Caco-2 (cell line): ENCODE measurements at regions not wholly inside any gene's neighbourhood (a gene's known extent, or its start where the extent isn't known, plus 50 kb on each side); places are given as distances from the start of the nearest gene placed in this dataset.

Source experiments
- BruUV-seq: library from RNA; stranded (reverse); fragments of 400-500 nt; replicated peaks from 2 replicates; lab custom pipeline; 2021; lab: Mats Ljungman, UMichigan
- CTCF ChIA-PET: fragments of 300-600 bp; sonication (Branson Sonifier 250); formaldehyde crosslinking; loops from one replicate; lab custom pipeline; 2022; ENCODE audit warnings: antibody characterized with exemption; lab: Charles Lee
- POLR2A ChIA-PET: fragments of 300-600 bp; sonication (Branson Sonifier 250); formaldehyde crosslinking; loops from one replicate; lab custom pipeline; 2022; ENCODE audit warnings: antibody characterized with exemption; lab: Charles Lee
- DNase-seq, 2 experiments: peaks; one replicate each; pipeline versions ENCODE4 v3.0.0 to v3.0.0-alpha.2; 2020 to 2022
- H3K27me3 ChIP-seq: replicated peaks from 2 replicates; pipeline ENCODE4 v1.6.0; 2011; ENCODE audit warnings: low read length; ENCODE audit not compliant: control insufficient read depth, insufficient read depth
- H3K36me3 ChIP-seq: 2 replicates; pipeline ENCODE4 v1.5.1; 2011; ENCODE audit warnings: low read length; ENCODE audit not compliant: control insufficient read depth, insufficient read depth
- H3K4me1 ChIP-seq: fragments of 250-450 bp; sonication (Bioruptor Pico); 2 replicates; pipeline ENCODE4 v1.5.1; 2020; ENCODE audit warnings: mild to moderate bottlenecking
- H3K4me3 ChIP-seq: 2 replicates; pipeline ENCODE4 v1.5.1; 2011; ENCODE audit warnings: low read depth, mild to moderate bottlenecking, control low read depth, low read length
- H3K9me3 ChIP-seq: fragments of 250-450 bp; sonication (Bioruptor Pico); 2 replicates; pipeline ENCODE4 v1.5.1; 2020; ENCODE audit warnings: mild to moderate bottlenecking, moderate library complexity
- H3K27ac Mint-ChIP-seq: one replicate; pipeline ENCODE4 v1.8.0; 2022; ENCODE audit warnings: mixed read lengths; ENCODE audit not compliant: unreplicated experiment
- H3K27me3 Mint-ChIP-seq: one replicate; pipeline ENCODE4 v1.8.0; 2022; ENCODE audit warnings: mixed read lengths; ENCODE audit not compliant: insufficient read depth, unreplicated experiment
- H3K36me3 Mint-ChIP-seq: one replicate; pipeline ENCODE4 v1.8.0; 2022; ENCODE audit warnings: mild to moderate bottlenecking, mixed read lengths; ENCODE audit not compliant: insufficient read depth, unreplicated experiment
- H3K4me1 Mint-ChIP-seq: one replicate; pipeline ENCODE4 v1.8.0; 2022; ENCODE audit warnings: low read depth, mixed read lengths; ENCODE audit not compliant: unreplicated experiment
- H3K4me3 Mint-ChIP-seq: one replicate; pipeline ENCODE4 v1.8.0; 2022; ENCODE audit warnings: mild to moderate bottlenecking, moderate library complexity, mixed read lengths; ENCODE audit not compliant: unreplicated experiment
- H3K9me3 Mint-ChIP-seq: one replicate; pipeline ENCODE4 v1.8.0; 2022; ENCODE audit warnings: mixed read lengths; ENCODE audit not compliant: unreplicated experiment
- intact Hi-C: fragments of 100-400 bp; cut with micrococcal nuclease; formaldehyde crosslinking; loops from one replicate; pipeline ENCODE4 v1.10.0; 2022; ENCODE audit not compliant: unreplicated experiment
- TF ChIP-seq, protein P1 (sequence below), 2 experiments: fragments of 200-600 bp in 1 of 2; IDR thresholded peaks; 1 replicate in 1 of 2; 2 replicates in 1 of 2; pipeline versions ENCODE4 v1.5.1 to v1.8.0; 2011 to 2022; ENCODE audit warnings: antibody characterized with exemption in 1 of 2, control low read depth in 1 of 2, inconsistent platforms in 1 of 2, low read depth in 1 of 2, low read length in 1 of 2, mild to moderate bottlenecking in 1 of 2, moderate library complexity in 1 of 2; ENCODE audit not compliant: insufficient read depth in 1 of 2, severe bottlenecking in 1 of 2, unreplicated experiment in 1 of 2

GRCh38 chr1:78298349-78298748 is 192.4 kb upstream of the PTGFR start:
- Histone ChIP-seq H3K9me3 (no peaks in the 10 kb centered on the region), H3K4me3 (no peak overlapping the region), H3K36me3 (no peaks in the 10 kb centered on the region), H3K27me3 (no peaks in the 10 kb centered on the region), H3K4me1 (no peaks in the 10 kb centered on the region)
- no TSS peak for BruUV-seq
- no peak overlapping the region for H3K27ac Mint-ChIP-seq
- ChIA-PET CTCF (no interaction called here), POLR2A (no interaction called here)
- no peaks in the 10 kb centered on the region for H3K4me1 Mint-ChIP-seq
- H3K4me3 Mint-ChIP-seq: no peak overlapping the region
- TF ChIP-seq, protein P1, sequence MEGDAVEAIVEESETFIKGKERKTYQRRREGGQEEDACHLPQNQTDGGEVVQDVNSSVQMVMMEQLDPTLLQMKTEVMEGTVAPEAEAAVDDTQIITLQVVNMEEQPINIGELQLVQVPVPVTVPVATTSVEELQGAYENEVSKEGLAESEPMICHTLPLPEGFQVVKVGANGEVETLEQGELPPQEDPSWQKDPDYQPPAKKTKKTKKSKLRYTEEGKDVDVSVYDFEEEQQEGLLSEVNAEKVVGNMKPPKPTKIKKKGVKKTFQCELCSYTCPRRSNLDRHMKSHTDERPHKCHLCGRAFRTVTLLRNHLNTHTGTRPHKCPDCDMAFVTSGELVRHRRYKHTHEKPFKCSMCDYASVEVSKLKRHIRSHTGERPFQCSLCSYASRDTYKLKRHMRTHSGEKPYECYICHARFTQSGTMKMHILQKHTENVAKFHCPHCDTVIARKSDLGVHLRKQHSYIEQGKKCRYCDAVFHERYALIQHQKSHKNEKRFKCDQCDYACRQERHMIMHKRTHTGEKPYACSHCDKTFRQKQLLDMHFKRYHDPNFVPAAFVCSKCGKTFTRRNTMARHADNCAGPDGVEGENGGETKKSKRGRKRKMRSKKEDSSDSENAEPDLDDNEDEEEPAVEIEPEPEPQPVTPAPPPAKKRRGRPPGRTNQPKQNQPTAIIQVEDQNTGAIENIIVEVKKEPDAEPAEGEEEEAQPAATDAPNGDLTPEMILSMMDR (IDR thresholded peaks at IDR 0.05; ENCODE audit: insufficient read depth in 1 of 2, low read depth in 1 of 2, low read length in 1 of 2, severe bottlenecking in 1 of 2, unreplicated experiment in 1 of 2): no peak
- peaks cover 6% of the 10 kb centered on the region for H3K27me3 Mint-ChIP-seq
- DNase-seq: no peak
- no peaks in the 10 kb centered on the region for H3K9me3 Mint-ChIP-seq
- H3K36me3 Mint-ChIP-seq: no peaks in the 10 kb centered on the region
- intact Hi-C loops: no loop called here

- Mint-ChIP-seq H3K4me3 (no peak overlapping the region), H3K4me1 (no peaks in the 10 kb centered on the region), H3K36me3 (no peaks in the 10 kb centered on the region), H3K27me3 (peaks cover 4% of the 10 kb centered on the region), H3K9me3 (no peaks in the 10 kb centered on the region), H3K27ac (no peak overlapping the region)
- no peaks in the 10 kb centered on the region for H3K9me3 ChIP-seq
- H3K36me3 ChIP-seq: no peaks in the 10 kb centered on the region
- no peak for DNase-seq
- TF ChIP-seq, protein P1 (IDR thresholded peaks at IDR 0.05; ENCODE audit: insufficient read depth in 1 of 2, low read depth in 1 of 2, low read length in 1 of 2, severe bottlenecking in 1 of 2, unreplicated experiment in 1 of 2): no peak
- POLR2A ChIA-PET: no interaction called here
- intact Hi-C loops: no loop called here
- no peaks in the 10 kb centered on the region for H3K27me3 ChIP-seq
- CTCF ChIA-PET: no interaction called here
- BruUV-seq: no TSS peak
- no peaks in the 10 kb centered on the region for H3K4me1 ChIP-seq
- H3K4me3 ChIP-seq: no peak overlapping the region
These were observed 189.6 kb upstream of the PTGFR start for GRCh38 chr1:78301141-78301540.

- Histone ChIP-seq H3K4me1 (no peaks in the 10 kb centered on the region), H3K4me3 (no peak overlapping the region), H3K36me3 (no peaks in the 10 kb centered on the region), H3K9me3 (no peaks in the 10 kb centered on the region), H3K27me3 (no peaks in the 10 kb centered on the region)
- H3K36me3 Mint-ChIP-seq: no peaks in the 10 kb centered on the region
- peaks cover 4% of the 10 kb centered on the region for H3K27me3 Mint-ChIP-seq
- no peak for DNase-seq
- CTCF ChIA-PET: no interaction called here
- intact Hi-C loops: no loop called here
- no peak overlapping the region for H3K4me3 Mint-ChIP-seq
- no peaks in the 10 kb centered on the region for H3K4me1 Mint-ChIP-seq
- TF ChIP-seq, protein P1 (IDR thresholded peaks at IDR 0.05; ENCODE audit: insufficient read depth in 1 of 2, low read depth in 1 of 2, low read length in 1 of 2, severe bottlenecking in 1 of 2, unreplicated experiment in 1 of 2): no peak
- no peak overlapping the region for H3K27ac Mint-ChIP-seq
- no TSS peak for BruUV-seq
- POLR2A ChIA-PET: no interaction called here
- no peaks in the 10 kb centered on the region for H3K9me3 Mint-ChIP-seq
These were observed 187.2 kb upstream of the PTGFR start for GRCh38 chr1:78303620-78304019.
